ENCODE measurements at regions not wholly inside any gene's neighbourhood (a gene's known extent, or its start where the extent isn't known, plus 50 kb on each side); places are given as distances from the start of the nearest gene placed in this dataset.

DNA sequence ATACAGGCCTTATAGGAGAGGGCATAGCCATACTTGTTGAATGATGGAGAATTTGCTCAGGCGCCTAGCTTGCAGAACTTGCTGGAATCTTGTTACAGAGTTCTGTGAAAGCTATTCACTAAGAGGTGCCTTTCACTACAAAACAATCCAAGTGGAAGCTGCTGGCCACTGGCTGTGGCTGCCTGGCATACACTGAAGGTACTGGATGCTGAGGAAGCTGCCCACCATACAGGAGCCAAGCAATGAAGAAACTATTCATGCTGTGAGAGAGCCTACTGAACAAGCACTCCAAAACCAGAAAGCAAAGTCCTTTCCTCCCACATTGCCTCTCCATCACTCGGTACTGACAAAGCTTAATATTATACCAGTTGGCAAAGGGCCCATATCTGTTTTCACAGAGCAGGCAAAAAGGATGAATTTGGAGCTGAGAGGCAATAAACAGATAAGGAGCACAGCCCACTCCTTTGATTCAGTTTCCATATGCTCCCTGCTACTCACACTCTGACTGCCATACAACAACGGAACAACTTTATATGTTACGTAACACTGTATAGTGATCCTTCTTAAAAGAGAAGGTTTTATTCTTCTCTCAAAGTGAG, 192.6 kb upstream of the ALCAM start:
- TF ChIP-seq, protein P1, sequence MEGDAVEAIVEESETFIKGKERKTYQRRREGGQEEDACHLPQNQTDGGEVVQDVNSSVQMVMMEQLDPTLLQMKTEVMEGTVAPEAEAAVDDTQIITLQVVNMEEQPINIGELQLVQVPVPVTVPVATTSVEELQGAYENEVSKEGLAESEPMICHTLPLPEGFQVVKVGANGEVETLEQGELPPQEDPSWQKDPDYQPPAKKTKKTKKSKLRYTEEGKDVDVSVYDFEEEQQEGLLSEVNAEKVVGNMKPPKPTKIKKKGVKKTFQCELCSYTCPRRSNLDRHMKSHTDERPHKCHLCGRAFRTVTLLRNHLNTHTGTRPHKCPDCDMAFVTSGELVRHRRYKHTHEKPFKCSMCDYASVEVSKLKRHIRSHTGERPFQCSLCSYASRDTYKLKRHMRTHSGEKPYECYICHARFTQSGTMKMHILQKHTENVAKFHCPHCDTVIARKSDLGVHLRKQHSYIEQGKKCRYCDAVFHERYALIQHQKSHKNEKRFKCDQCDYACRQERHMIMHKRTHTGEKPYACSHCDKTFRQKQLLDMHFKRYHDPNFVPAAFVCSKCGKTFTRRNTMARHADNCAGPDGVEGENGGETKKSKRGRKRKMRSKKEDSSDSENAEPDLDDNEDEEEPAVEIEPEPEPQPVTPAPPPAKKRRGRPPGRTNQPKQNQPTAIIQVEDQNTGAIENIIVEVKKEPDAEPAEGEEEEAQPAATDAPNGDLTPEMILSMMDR (conservative IDR thresholded peaks at IDR 0.05; ENCODE audit: low read depth, low read length): no peak
- H3K4me3 ChIP-seq (ENCODE audit: low read depth, low read length): no peak overlapping the region
- DNase-seq (ENCODE audit: low read depth): no peak

DNA sequence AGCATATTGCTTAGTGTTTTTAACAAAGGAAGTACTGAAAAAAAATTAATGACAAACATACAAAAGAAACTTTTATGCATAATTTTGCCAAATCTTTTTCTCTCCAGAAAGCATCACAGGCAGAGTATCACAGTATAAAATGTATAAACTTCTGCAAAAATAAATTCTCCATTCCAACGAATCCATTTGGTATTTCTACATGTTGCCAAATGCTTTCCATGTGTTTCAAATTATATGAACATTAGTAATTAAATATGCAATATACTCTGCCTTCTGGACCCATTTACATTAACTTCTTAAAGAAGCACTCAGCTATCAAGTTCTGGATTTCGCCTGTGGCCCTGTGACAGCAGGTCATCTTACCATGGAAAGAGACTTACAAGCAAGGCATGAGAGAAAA, 189.1 kb upstream of the ALCAM start:
- no peak for DNase-seq (ENCODE audit: low read depth)
- TF ChIP-seq, protein P1 (conservative IDR thresholded peaks at IDR 0.05; ENCODE audit: low read depth, low read length): no peak
- no peak overlapping the region for H3K4me3 ChIP-seq (ENCODE audit: low read depth, low read length)

DNA sequence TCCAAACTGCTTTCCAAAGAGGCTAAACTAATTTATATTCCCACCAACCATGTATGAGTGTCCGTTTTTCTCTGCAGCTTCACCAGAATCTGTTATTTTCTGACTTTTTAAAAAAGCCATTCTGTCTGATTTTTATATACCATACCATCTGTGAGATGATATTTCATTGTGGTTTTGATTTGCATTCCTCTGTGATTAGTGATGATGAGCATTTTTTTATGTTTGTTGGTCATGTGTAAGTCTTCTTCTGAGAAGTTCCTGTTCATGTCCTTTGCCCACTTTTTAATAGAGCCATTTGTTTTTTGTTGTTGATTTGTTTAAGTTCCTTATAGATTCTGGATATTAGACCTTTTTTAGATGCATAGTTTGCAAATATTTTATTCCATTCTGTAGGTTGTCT, 179.4 kb upstream of the ALCAM start:
- no peak for DNase-seq (ENCODE audit: low read depth)
- TF ChIP-seq, protein P1 (conservative IDR thresholded peaks at IDR 0.05; ENCODE audit: low read depth, low read length): no peak
- no peak overlapping the region for H3K4me3 ChIP-seq (ENCODE audit: low read depth, low read length)

DNA sequence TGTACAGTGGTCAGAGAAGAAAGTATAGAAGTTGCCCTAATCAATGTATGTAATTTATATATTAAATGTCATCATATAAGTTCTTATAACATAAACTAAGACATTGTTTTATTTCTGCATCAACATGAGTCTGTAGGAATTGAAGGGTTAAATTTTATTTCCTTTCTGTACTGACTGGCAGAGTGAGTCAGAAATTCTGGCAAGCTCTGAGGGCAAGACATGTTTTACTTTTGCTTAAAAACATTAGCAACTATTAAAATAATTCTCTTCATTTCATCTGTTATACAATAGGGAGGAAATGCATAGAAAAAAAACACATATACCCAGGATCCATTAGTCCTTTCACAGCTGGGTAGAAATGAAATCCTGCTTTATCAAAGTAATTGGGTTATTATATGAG, 171.4 kb upstream of the ALCAM start:
- peak; percentile 67 for DNase-seq (ENCODE audit: low read depth)
- TF ChIP-seq, protein P1 (conservative IDR thresholded peaks at IDR 0.05; ENCODE audit: low read depth, low read length): no peak
- H3K4me3 ChIP-seq (ENCODE audit: low read depth, low read length): no peak overlapping the region

DNA sequence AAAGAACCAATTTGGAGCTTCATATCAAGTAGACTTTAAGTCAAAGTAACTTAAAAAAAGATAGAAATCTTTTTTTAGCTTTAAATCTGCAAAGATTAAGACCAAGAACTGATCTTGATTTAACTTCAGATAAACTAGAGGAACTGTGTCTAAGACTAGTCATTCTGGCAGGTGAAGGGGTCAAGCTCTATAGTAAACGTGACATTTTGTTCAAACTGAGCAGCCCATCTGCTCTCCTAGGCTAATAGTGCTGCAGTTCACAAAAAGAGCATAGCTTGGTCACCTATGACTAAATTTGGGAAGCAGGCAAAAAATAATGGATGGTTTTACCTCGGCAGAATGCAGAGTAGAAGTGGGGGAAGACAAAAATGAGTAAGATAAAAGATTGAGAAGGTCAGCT, 168.8 kb upstream of the ALCAM start:
- DNase-seq (ENCODE audit: low read depth): no peak
- TF ChIP-seq, protein P1 (conservative IDR thresholded peaks at IDR 0.05; ENCODE audit: low read depth, low read length): no peak
- H3K4me3 ChIP-seq (ENCODE audit: low read depth, low read length): no peak overlapping the region

DNA sequence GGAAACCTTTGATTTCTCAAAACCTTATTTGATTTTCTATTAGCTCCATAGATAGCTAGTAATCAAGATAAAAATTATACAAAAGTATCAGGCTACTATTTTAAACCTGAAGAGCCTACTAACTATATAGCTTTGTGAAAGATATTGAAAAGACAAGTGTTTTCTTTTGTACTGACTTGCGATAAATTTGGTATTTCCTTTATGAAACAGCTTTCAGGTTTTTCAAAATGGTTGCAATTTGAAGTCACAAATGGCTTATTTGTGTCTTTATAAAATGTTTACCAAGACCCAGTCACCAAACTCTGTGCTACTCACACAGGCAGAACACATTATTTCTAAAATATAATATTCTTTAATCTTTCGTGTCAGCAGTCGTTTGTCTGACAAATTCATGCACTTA, 167.5 kb upstream of the ALCAM start:
- H3K4me3 ChIP-seq (ENCODE audit: low read depth, low read length): no peak overlapping the region
- TF ChIP-seq, protein P1 (conservative IDR thresholded peaks at IDR 0.05; ENCODE audit: low read depth, low read length): no peak
- DNase-seq (ENCODE audit: low read depth): no peak

DNA sequence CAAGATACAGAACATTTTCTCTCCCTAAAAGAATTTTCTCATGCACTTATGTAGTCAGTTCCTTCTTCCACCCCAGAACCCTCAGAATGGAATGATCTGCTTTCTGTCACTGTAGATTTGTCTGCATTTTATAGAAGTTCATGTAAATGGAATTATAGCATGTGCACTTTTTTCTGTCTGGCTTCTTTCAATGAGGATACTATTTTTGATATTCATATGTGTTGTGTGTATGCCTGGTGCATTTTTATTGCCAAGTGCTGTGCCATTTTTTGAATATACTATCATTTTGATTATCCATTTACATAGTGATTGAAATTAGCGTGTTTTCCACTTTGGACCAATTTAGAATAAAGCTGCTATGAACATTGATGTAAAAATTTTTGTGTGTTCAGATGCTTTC, 156.6 kb upstream of the ALCAM start:
- no peak for DNase-seq (ENCODE audit: low read depth)
- no peak overlapping the region for H3K4me3 ChIP-seq (ENCODE audit: low read depth, low read length)
- TF ChIP-seq, protein P1 (conservative IDR thresholded peaks at IDR 0.05; ENCODE audit: low read depth, low read length): no peak
